Muscle of back (tissue), 3 donors: ENCODE measurements at regions not wholly inside any gene's neighbourhood (a gene's known extent, or its start where the extent isn't known, plus 50 kb on each side); places are given as distances from the start of the nearest gene placed in this dataset.
"Not testable (repeated sequence)": the region's sequence is repeated elsewhere in the genome, so short reads cannot be mapped to it uniquely, and the experiment has no call there.

Experiments used
- DNase-seq, 3 donors: peaks; one replicate each; pipeline versions ENCODE4 v3.0.0 to v3.0.0-alpha.2; 2013

GRCh38 chr2:83261591-83262136, 1197.4 kb downstream of the SUCLG1 start:
- no peak for DNase-seq

DNA sequence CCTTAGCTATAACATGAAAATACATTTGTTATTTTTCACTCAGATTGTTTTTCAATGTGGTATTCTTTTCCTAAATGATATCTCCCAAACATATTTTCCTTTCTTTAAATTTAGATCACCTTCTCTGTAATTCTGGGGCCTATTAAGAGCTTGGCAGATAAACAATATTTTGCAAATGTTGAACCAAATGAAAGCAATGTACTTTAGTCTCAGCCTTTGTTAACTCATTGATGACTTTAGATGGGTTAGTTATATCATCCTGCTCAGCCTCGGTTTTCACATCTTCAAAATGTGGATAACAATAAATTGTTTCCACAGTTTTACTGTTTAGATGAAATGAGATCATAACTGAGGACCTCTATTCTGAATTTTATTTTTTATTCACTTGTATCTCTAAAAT, 1205.2 kb downstream of the SUCLG1 start:
- no peak for DNase-seq

- no peak for DNase-seq
Measured at GRCh38 chr2:83251321-83251872, 1207.7 kb downstream of the SUCLG1 start.

DNA sequence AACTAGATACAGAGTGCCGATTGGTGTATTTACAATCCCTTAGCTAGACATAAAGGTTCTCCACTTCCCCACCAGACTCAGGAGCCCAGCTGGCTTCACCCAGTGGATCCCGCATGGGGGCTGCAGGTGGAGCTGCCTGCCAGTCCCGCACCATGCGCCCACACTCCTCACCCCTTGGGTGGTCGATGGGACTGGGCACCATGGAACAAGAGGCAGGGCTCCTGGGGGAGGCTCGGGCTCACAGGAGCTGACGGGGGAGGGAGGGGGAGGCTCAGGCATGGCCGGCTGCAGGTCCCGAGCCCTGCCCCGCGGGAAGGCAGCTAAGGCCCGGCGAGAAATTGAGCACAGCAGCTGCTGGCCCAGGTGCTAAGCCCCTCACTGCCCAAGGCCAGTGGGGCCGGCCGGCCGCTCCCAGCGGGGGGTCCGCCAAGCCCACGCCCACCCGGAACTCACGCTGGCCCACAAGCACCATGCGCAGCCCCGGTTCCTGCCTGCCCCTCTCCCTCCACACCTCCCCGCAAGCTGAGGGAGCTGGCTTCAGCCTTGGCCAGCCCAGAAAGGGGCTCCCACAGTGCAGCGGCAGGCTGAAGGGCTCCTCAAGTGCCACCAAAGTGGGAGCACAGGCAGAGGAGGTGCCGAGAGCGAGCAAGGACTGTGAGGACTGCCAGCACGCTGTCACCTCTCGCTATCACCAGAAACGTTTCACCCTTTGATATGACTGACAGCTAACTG, 1213.1 kb downstream of the SUCLG1 start:
- DNase-seq, result not testable (repeated sequence)

DNA sequence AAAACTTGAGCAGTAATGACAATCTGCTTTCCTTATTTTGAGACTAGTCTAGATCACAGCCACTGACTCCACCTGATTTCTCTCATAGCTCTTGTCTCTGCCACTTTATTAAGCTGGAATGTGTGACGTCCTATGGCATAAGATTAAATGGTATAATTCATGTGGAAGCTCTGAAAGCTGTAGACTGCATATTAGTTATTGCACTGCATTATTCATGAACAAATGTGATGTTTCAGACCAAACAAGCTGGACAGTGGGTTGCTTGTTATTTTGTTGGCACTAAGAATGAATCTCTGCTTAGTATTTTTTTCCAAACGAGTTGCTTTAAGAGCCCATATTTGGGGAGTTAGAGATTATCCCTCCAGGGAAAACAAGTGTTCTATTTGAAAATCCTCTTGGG, 1218.5 kb downstream of the SUCLG1 start:
- no peak for DNase-seq

DNA sequence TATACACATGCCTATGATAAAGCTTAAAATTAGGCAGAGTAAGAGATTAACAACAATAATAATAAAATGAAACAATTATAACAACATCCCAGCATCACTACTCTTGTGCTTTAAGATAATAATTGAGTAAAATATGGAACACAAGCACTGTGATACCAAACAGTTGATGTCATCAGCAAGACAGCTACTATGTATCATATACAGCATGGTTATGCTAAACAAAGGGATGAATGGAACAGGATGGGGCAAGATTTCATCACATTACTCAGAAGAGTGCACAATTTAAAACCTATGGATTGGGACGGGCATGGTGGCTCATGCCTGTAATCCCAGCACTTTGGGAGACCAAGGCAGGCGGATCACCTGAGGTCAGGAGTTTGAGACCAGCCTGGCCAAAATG, 1221.0 kb downstream of the SUCLG1 start:
- no peak for DNase-seq

DNA sequence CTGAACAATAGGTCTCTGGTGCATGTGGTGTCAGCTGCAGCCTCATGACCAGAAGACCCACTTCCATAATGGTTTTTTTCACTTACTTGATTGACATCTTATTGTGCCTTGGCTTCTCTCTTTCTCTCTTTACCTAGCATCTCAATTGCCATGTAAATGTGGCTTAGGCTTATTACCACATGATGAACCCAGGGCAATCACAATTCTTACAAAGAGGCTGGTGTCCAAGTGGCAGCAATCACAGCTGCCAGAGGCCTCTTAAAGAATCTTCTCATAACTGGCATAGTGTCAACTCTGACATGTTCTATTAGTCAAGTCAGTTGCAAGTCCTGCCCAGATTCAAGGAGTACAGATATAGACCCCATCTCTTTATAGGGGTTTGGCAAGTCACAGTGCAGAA, 1224.8 kb downstream of the SUCLG1 start:
- DNase-seq, result peak; percentile 9 to 47 (median 16)

GRCh38 chr2:83233781-83234180, 1225.3 kb downstream of the SUCLG1 start:
- DNase-seq, result no peak

DNA sequence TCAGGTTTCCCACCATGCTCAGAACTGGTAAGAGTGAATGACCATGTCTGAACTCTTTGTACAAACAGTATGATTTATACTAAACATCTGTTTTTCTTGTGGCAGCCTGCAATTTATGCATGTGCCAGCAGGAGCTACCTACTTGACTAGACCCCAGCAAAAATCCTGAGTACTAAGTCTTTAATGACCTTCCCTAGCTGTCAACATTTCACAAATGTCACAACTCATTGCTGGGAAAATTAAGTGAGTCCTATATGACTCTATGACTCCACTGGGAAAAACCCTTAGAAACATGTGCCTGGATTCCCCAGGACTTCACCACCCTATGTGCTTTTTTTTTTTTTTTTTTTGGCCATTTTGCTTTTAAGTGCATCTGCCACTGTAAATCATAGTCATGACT, 1225.8 kb downstream of the SUCLG1 start:
- DNase-seq, result peak in 1 of 3 donors; percentile 7

- DNase-seq, result no peak
Measured at GRCh38 chr2:83229443-83229842, 1229.6 kb downstream of the SUCLG1 start.

DNA sequence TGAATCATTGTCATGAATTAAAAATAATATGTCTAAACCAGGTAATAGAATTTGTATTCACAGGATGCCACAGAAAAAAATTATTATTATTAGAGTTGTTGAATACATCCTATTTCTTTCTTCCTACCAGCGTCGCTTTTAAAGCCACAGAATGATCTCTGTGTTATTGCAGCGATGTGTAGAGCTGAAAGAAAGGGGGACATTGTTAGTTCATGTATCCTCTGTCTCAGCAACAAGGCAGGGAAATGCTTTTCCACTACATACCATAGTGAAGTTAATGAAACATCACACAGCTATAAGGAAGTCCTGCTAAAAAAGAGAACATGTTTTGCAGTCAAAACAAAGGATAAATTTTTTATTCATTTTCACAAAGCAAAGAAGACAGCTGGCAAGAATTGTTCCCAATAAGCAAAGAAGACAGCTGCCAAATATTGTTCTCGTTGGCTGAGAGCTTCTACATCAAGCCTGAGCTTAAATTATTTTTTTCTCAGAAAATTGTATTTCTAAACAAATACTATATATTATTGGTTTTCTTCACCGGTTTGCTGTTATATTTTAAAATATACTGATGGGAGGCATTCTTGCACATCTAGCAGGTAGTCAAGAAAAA, 1234.4 kb downstream of the SUCLG1 start:
- peak in 2 of 3 donors; percentile 7 to 18 for DNase-seq

GRCh38 chr2:83221258-83221657, 1237.8 kb downstream of the SUCLG1 start:
- DNase-seq, result peak in 1 of 3 donors; percentile 24

DNA sequence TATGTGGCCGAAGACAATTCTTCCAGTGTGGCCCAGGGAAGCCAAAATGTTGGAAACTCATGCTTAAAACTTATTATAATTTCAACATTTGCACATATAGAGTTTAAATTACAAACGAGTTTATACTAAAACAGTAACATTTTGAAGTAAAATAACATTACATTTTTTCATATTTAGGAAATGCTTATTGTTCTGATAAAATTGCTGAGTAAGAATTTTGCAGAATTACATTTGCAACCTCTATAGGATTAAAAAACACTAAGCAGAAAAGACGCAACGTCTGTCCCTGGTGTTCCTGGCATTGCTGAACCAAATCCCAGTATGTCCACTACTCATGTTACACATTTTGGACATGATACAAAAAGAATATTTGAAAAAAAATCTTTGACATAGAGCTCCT, 1241.2 kb downstream of the SUCLG1 start:
- DNase-seq, result no peak

- peak in 1 of 3 donors; percentile 55 for DNase-seq
Measured at GRCh38 chr2:83196225-83196624, 1262.9 kb downstream of the SUCLG1 start.

GRCh38 chr2:83191316-83191715, 1267.8 kb downstream of the SUCLG1 start:
- DNase-seq, result no peak

GRCh38 chr2:83186105-83186760, 1272.8 kb downstream of the SUCLG1 start:
- peak in 2 of 3 donors; percentile 11 to 34 for DNase-seq

GRCh38 chr2:83180862-83181530, 1278.1 kb downstream of the SUCLG1 start:
- not testable (repeated sequence) for DNase-seq

GRCh38 chr2:83176539-83176938, 1282.5 kb downstream of the SUCLG1 start:
- no peak for DNase-seq

GRCh38 chr2:83172841-83173240, 1286.2 kb downstream of the SUCLG1 start:
- DNase-seq, result peak in 1 of 3 donors; percentile 56

GRCh38 chr2:83168377-83168776, 1290.7 kb downstream of the SUCLG1 start:
- DNase-seq, result no peak

DNA sequence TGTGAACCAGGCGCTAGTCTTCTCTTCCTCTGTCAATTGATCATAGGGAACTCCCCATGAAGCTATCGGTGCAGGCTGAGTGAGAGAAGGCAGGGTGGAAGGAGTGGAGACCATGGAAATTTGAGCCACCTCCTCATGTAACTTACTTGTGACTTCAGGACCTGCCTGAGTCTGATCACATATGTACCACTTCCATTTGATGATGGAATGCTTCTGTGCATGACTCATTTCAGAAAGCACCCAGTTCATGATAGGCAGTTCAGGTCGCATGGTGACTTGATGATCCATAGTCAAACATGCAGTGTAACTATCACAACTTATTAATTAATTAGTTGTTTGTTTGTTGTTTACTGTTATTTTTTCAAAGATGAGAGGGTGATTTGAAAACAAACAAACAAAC, 1296.7 kb downstream of the SUCLG1 start:
- no peak for DNase-seq

DNA sequence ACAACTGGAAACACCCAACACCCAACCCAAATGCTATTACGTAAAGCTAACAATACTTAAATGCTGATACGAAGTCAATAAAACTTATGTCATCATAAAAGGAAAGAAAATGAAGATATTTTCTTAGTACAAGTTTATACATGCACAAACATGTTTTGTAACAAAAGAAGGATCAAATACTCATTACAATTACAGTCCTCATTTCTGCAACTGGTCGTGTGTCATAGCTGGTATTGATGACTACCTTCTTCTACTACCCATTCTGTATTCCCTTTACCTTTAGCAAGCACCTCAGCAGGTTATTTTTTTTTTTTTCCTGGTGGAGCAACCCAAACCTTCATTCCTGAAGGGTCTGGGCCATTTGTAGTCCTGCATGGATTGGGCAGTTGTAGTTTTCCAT, 1298.5 kb downstream of the SUCLG1 start:
- DNase-seq, result no peak
